SK-N-SH treated with all-trans-retinoic acid at 6 μM for 48 hours (cell line): ENCODE measurements at regions not wholly inside any gene's neighbourhood (a gene's known extent, or its start where the extent isn't known, plus 50 kb on each side); places are given as distances from the start of the nearest gene placed in this dataset.

Experiments used
- ARNTL ChIP-seq: fragments of 450-650 bp; formaldehyde crosslinking; IDR thresholded peaks from 2 replicates; pipeline ENCODE4 v1.5.0; 2020; ENCODE audit warnings: low read depth, mild to moderate bottlenecking, moderate library complexity, borderline replicate concordance
- GLIS3 ChIP-seq: fragments of 250-450 bp; sonication (Bioruptor Pico); IDR thresholded peaks from 2 replicates; pipeline ENCODE4 v1.5.0; 2020; ENCODE audit warnings: mild to moderate bottlenecking, moderate library complexity
- ZNF8 ChIP-seq: fragments of 450-650 bp; formaldehyde crosslinking; IDR thresholded peaks from 2 replicates; pipeline ENCODE4 v1.5.0; 2020; ENCODE audit warnings: mild to moderate bottlenecking, moderate library complexity

- TF ChIP-seq GLIS3 (CRISPR knock-in tag) (no peak), ZNF8 (CRISPR knock-in tag) (no peak), ARNTL (CRISPR knock-in tag) (no peak)
Observed at GRCh38 chr13:76293346-76293745, 592.9 kb downstream of the KCTD12 start.
